GM19328 (cell line): ENCODE measurements at regions not wholly inside any gene's neighbourhood (a gene's known extent, or its start where the extent isn't known, plus 50 kb on each side); places are given as distances from the start of the nearest gene placed in this dataset.
"Not testable (repeated sequence)": the region's sequence is repeated elsewhere in the genome, so short reads cannot be mapped to it uniquely, and the experiment has no call there.

Experiments used
- ATAC-seq: cut with Tn5 transposase; IDR thresholded peaks from one replicate; pipeline ENCODE4 v1.9.1; 2021; ENCODE audit warnings: mild to moderate bottlenecking, moderate library complexity; ENCODE audit not compliant: unreplicated experiment

DNA sequence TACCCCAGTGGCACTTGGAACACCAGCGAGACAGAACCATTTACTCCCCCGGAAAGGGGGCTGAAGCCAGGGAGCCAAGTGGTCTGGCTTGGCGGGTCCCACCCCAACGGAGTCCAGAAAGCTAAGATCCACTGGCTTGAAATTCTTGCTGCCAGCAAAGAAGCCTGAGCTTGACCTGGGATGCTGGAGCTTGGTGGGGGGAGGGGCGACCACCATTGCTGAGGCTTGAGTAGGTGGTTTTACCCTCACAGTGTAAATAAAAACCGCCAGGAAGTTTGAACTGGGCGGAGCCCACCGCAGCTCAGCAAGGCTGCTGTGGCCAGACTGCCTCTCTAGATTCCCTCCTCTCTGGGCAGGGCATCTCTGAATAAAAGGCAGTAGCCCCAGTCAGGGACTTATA is 62.8 kb downstream of the RPS24 start:
- not testable (repeated sequence) for ATAC-seq

DNA sequence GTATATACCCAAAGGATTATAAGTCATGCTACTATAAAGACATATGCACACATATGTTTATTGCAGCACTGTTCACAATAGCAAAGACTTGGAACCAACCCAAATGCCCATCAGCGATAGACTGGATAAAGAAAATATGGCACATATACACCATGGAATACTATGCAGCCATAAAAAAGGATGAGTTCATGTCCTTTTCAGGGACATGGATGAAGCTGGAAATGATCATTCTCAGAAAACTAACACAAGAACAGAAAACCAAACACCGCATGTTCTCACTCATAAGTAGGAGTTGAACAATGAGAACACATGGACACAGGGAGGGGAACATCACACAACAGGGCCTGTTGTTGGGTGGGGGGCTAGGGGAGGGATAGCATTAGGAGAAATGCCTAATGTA is 68.9 kb downstream of the RPS24 start:
- not testable (repeated sequence) for ATAC-seq

DNA sequence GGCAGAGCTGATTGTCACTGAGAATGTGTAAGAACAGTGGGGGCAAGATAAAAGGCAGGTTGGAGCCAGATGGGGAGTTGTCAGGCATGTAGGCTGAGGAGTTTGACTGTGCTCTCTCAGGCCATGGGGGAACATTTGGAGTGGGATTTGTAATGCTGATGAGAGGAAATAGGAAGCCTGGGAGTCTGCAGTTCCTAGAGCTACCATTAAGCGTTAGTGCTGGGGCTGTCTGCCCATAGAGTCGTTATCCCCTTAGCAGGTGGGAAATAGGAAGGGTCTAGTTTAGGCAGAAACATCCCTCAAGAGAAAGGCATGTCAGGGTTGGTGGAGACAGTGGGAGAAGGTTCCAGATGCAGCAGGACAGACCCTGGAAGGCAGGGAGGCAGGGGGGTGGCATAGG is 75.5 kb downstream of the RPS24 start:
- no peak for ATAC-seq

DNA sequence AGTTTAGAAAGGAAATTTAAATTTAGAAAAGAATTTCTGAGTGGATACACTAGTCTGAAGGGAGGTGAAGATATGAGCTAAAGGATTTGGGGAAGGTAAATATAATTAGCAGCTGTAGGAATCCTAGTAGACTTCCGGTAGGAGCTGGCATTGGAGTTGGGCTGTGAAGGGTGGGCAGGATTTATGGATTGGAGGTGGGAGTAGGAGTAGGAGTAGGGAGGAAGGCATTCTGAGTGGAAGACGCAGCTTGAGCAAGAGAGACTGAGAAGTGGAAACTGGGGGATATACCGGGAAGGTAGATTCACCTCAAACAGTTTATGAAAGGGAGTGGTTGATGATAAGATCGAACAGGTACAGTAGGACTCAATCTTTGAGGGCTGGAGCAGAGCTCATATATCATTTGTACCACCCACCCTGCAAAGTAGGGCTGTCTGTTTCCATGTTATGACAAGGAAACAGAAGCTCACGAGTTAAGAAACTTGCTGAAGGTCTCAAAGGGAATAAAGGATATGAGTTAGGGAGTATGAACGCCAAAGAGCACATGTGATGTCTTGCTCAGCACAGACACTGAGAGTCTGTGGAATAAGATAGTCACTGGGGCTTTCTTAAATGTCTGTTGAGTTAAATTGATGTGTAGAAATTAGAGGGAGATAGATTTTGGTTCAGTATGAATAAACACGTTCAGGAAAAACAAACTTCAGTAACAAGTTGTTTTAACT is 81.6 kb downstream of the RPS24 start:
- ATAC-seq = no peak

DNA sequence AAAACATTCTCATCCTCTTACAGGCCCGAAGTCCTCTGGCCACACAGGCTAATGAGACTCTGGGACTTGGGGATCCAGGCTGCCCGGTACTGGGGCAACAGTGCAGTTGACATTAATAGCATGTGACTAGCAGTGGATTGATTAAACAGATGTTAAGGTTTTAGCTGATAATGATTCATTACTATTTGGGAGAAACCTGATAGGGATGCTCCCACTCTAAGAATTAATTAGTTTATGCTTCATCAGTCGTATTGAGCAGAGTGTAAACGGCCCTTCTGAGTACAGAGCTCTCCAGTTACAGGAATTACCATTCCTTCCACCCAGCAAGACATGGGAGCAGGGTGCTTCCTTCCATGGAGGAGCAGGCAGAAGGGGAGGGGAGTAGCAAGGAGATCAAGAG is 82.7 kb downstream of the RPS24 start:
- no peak for ATAC-seq

DNA sequence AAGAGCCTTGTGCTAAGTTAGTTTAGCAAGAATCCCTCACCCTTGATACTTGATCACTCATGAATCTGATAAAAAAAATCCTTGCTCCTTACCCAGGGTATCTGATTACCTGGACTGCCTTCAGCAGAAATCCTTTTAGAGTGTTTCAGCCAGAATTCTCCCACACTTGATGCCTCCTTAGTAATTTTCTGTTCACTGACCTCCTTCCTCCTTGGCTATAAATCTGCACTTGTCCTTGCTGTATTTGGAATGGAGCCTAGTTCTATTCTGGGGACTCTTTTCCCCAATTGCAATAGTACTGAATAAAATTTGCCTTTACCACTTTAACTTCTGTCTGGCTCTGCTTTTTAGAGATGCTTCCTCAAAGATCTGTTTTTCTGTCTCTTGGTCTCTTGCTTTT is 84.9 kb downstream of the RPS24 start:
- no peak for ATAC-seq

DNA sequence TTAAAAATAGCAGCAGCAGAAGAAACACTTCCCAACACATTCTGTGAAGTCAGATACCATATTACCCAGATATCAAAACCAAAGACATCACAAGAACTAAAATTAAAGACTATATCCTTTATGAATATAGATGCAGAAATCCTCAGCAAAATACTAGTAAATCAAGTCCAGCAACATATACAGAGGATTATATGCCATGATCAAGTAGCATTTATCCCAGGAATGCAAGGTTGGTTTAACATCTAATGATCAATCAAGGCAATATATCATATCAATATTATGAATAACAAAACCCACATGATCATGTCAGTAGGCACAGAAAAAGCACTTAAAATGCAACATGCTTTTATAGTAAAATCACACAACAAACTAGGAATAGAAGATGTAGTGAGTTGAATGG is 88.1 kb downstream of the RPS24 start:
- ATAC-seq = no peak

DNA sequence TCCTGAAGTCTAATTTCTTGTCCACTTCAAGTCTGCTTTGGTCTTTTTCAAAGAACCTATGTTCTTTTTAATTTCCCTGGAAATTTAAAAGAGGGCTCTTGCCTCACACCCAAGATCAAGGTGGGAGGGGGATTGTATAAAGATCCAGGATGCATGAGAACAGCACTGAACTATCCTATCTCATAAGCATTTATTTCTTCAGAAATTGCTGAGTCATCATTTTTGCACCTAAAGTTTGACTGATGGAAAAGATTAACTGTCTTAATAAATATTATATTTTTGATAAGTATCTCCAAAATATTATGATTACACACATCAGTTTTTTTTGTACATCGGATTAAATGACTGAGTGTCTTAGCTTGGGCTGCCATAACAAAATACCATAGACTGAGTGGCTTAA is 90.5 kb downstream of the RPS24 start:
- no peak for ATAC-seq

DNA sequence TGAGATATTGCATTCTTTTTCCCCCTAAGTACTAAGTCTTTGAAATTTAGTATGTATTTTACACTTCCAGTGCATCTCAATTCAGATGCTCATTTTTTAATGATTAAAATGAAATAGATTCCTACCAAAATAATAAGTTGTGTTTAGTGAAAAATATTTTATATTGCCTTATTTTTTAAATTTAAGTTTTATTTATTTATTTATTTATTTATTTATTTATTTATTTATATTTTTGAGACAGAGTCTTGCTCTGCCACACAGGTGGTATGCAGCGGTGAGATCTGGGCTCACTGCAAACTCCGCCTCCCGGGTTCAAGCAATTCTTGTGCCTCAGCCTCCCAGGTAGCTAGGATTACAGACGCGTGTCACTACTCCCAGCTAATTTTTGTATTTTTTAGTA is 95.5 kb downstream of the RPS24 start:
- ATAC-seq = no peak

DNA sequence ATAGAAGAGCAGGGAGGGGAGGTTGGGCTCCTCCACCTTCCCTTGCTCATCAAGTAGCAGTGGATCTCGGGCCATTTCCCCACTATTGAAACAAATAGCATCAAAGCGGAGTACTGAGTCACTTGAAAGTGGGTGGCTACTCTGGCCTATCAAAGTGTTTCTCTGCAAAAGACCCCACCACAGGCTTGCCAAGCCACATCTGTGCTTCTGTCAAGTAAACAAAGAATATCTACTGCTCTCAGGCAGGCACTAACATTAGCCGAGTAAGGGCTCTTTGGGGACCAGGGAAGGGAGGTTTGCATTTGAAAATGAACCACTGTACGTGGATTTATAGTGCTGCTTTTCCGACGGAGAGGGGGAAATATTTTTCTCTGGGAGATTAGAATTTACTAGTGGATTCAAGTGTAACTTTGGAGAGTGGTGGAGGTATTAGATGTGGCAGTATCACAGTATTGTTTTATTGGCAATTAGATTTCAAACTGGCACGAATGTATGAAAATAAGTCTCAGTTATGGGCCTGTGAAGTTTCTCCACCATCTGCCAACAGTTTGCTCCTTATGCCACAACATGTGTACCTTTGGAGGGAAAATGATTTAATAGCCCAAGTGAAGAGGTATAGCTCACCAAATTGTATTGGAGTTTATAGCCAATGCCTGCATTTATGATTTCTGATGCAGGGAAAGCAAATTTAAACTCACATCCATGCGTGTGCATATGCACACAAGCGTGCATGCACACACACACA is 97.5 kb downstream of the RPS24 start:
- ATAC-seq = no peak

DNA sequence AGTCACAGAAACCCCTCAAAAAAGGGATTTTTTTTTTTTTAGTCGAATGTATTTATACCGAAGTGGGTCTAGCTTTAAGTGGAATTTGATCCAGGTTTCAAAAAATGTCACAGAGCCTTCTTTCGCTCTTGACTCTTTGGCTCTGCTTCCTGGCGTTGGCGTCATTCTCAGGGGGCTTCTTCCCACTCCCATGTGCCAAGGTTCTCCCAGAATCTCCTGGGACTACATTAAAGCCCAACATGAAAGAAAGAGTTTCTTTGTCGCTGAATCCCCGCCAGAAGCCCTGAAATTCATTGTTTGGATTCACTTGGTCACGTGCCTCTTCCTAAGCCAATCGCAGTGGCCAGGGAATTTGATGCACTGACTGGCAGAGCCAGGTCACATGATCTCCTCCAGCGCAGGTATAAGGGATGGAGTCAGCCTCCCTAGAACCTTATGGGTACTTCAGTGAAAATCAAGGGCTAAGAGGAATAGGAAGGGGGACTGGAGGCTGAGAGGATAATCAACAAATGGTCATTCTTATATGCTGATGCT is 101.2 kb downstream of the RPS24 start:
- ATAC-seq = no peak

DNA sequence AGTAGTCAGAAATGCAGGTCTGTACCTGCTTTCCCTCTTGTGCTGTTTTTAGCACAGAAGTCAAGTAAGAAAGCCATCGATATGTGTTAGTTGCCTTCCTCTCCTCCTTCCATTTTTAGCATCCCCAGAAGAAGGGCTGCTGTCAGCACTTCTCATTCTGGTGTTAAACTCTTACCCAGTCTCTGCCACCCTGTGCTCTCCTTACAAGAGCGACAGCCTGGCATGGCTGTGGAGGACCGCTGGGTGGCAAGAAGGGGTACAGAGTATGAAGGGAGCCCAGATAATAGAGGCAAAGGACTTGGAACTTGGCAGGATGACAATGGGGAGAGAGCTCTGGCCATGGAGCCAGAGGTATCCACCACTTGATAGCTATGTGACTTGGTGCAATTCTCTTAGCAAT is 103.5 kb downstream of the RPS24 start:
- ATAC-seq = no peak

DNA sequence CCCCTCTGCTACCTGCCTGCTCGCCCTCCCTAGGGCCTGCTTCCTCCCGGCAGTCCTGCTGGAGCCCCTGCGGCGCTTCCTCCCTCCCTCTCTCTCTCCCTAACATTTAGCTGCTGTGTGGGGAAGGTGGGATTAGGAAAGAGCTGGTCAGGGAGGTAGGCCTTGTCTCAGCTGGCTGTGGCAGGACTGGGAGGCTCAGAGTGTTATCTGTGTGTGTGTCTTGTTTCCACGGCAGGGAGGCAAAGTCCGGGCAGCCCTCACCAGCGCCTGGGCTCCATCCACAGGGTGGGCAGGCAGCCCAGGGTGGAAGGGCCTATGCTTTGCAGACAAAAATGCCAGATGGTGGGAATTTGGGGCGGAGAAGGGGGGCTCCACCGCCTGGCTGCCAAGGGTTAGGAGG is 105.7 kb downstream of the RPS24 start:
- no peak for ATAC-seq

DNA sequence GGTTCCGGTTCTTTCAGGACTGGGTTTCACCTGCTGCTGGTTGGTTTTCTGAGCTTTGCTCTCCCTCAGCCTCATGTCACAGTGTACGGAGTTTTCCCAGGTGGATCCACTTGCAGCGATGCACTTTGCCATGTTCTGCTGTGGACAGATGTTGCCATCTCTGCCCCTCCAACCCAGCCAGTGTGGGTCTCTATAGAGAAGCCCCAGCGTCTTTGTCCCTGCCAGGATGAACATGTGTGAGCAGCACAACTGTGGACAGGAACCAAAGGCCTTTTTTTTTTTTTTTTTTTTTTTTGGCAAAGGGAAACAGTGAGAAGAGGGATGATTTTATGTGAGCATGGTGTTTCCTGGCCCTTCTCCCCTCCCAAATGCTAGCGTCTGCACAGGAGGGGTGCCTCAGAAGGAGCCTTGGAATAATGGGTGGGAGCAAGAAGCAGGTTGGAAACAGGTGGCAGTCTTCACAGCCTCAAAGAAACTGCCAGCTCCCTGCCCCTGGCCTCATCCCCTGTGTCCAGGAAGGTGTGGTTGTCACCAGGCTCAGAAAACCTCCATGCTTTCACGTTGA is 106.5 kb downstream of the RPS24 start:
- ATAC-seq = no peak

DNA sequence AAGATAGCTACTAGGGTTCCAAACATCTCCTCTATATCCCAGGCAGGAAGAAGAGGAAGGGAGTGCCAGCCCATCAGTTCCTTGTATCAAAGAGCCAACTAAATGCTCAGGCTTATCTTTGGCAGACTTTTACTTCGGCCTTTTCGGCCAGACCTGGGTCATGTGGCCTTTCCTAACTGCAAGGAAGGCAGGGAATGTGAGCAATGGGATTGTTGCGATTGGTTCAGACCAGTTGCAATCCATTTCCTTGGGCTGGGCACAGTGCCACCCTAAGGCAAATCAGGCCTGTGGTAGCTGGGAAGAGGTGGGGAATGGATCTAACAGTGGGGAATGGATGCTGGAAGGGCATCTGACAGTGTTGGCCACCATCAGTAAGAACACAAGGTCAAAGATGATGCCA is 109.9 kb downstream of the RPS24 start:
- ATAC-seq = no peak

DNA sequence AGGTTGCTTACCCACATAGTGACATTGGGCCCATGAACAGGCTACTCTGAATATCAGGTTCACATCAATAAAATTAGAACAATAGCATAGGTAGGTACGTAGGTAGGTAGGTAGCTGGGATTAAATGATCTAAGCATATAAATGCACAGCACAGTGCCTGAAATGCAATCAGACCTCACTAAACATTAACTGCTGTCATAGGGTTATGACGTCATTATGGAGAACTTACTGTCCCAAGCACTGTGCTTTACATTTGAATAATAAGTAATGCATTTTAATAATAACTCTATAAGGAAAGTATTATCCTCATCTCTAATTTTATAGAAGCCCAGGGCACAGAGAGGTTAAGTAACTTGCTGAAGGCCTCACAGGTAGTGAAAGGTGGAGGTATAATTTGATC is 112.5 kb downstream of the RPS24 start:
- no peak for ATAC-seq

DNA sequence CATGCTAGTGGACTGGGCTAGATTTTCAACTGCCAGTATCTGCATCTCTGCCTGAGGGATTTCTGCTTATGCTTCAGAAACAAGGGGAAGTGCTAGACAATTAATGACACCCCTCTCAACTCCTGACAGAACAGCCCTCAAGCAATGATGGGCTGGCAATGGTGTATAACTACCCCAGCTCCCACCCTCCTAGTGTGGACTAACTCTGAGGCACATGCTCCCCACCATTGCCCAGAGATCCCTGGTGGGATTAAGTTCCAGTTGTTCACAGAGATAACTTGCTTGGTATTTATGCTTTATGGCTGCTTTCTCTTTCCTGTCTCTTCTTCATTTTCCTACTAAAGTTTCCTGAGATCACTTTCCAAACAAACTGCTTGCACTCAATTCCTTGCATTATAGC is 113.5 kb downstream of the RPS24 start:
- no peak for ATAC-seq

DNA sequence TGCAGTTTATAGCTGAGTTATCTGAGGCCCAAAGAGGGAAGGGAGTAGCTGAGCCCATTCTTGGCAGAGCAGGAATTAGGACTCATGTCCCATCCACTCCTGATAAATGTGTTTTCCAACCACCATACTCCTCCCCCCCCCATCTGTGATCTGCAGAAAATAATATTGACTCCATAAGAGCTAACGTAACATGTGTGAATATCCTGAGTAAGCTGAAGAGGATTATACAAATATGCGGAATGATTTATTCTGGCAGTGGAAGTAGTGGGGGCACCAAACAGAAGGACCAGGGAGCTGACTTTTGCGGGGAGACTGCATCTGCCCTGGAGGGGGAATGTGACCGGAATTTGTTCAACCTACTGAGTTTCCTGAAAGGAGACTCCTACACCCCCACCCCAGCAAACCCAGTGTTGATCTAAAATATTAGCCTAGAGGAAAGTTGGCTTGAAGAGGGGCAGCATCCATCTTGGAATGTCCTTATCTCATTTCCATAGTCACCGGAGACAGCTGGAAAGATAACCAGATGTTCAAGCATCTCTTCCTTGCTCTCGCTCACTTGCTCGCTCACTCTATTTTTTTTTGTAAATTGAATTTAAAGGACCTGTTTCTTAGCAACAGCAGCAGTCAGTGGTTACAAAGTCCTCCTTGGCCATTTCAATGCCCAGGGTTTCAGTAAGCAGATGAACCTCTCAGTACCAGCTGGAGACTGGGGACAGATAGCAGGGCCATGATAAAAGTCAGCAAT is 114.7 kb downstream of the RPS24 start:
- no peak for ATAC-seq

DNA sequence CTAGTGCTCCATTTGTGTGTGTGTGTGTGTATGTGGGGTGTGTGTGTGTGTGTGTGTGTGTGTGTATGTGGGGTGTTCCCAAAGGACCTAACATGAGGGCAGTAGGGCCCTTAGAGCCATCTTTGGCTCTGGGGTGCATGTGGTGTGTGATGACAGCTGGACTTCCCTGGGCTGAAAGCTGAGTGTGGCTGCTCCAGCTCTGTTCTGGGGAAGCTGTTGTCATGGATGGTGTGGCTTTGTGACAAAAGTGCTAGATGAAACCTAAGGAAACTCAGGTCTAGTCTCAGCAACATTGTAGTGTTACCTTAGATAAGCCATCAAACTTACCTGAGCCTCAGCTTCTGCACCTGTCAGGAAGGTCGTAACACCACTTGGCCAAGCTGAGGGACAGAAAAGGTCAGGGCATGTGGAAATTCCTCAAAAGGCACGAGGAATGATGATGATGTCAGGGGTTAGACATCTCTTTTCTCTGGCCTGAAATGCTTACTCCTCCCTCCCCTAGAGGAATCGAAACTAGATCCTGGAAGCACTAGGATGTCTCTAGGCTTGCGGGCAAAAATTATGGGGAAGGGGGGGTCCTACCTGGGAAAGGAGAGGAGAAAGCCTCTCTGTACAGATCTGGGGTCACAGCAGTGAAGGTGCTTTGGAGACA is 115.4 kb downstream of the RPS24 start:
- no peak for ATAC-seq

DNA sequence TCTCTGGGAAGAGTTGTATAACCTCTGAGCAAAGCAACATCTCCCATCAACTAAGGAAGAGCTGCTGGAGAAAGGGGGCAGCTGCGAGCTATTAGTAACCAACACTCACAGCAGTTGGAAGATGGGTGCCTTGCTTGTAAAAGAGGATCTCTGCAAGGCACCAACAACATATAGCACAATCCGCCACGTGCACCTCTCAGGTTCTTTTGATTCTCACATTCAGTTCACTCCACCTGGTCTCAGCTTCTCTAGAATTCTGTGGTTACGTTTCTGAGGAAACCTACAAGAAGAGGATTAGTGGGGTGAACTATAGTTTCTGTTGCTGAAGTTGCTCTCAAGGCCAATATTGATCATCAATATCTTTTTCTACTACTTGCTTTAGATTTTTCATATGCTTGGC is 117.1 kb downstream of the RPS24 start:
- ATAC-seq = no peak

DNA sequence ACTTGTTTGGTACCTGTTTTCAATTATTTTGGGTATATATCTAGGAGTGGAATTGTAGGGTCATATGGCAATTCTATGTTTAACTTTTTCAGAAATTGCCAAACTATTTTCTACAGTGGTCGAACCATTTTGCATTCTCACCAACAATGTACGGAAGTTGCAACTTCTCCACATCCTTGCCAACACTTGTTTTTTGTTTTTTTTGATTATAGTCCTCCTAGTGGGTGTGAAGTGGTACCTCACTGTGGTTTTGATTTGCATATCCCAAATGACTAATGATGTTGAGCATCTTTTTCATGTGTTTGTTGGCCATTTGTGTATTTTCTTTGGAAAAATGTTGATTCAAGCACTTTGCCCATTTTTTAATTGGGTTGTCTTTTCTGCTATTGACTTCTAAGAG is 122.1 kb downstream of the RPS24 start:
- ATAC-seq = no peak
